Peyer's patch (tissue), 4 donors: ENCODE measurements at regions not wholly inside any gene's neighbourhood (a gene's known extent, or its start where the extent isn't known, plus 50 kb on each side); places are given as distances from the start of the nearest gene placed in this dataset.

Source experiments
- DNase-seq, 3 donors: peaks; one replicate each; pipeline ENCODE4 v3.0.0-alpha.2; 2017 to 2019
- H3K27ac ChIP-seq, 4 donors: fragments of 200-600 bp; sonication (generic); one replicate each; pipeline ENCODE4 v1.5.1; 2016 to 2019
- H3K27me3 ChIP-seq, 2 donors: fragments of 200-600 bp; sonication (generic); one replicate each; pipeline ENCODE4 v1.5.1; 2019
- H3K36me3 ChIP-seq, 3 donors: fragments of 200-600 bp; sonication (generic); one replicate each; pipeline ENCODE4 v1.5.1; 2016 to 2019
- H3K4me1 ChIP-seq, 4 donors: fragments of 200-600 bp; sonication (generic); one replicate each; pipeline ENCODE4 v1.5.1; 2016 to 2019
- H3K4me3 ChIP-seq, 4 donors: fragments of 200-600 bp; sonication (generic); 1 replicate in 3 of 4; 2 replicates in 1 of 4; pipeline ENCODE4 v1.5.1; 2016 to 2019; ENCODE audit warnings: mild to moderate bottlenecking in 1 of 4
- H3K9me3 ChIP-seq, 4 donors: fragments of 200-600 bp; sonication (generic); one replicate each; pipeline ENCODE4 v1.5.1; 2016 to 2019; ENCODE audit warnings: mild to moderate bottlenecking in 1 of 4
- CTCF ChIP-seq, 6 experiments: fragments of 450-650 bp in 4 of 6; fragments of 200-600 bp in 2 of 6; sonication (generic) in 1 of 6; IDR thresholded peaks; one replicate each; pipeline ENCODE4 v1.5.1; 2017 to 2019; ENCODE audit warnings: antibody characterized with exemption in 6 of 6, mild to moderate bottlenecking in 3 of 6, moderate library complexity in 1 of 6
- POLR2A ChIP-seq, 2 donors: fragments of 450-650 bp; IDR thresholded peaks; one replicate each; pipeline ENCODE4 v1.5.1; 2017; ENCODE audit warnings: antibody characterized with exemption in 2 of 2, mild to moderate bottlenecking in 2 of 2, moderate library complexity in 2 of 2

GRCh38 chr6:103154779-103155572 is 1704.7 kb downstream of the HACE1 start:
- Histone ChIP-seq H3K9me3 (no peaks in the 10 kb centered on the region), H3K27ac (no peak overlapping the region), H3K27me3 (no peaks in the 10 kb centered on the region), H3K36me3 (no peaks in the 10 kb centered on the region), H3K4me3 (no peak overlapping the region), H3K4me1 (no peaks in the 10 kb centered on the region)
- no peak for DNase-seq
- TF ChIP-seq POLR2A (IDR thresholded peaks at IDR 0.05) (no peak), CTCF (IDR thresholded peaks at IDR 0.05) (no peak)

- Histone ChIP-seq H3K27me3 (no peaks in the 10 kb centered on the region), H3K4me3 (no peak overlapping the region), H3K4me1 (no peaks in the 10 kb centered on the region), H3K36me3 (no peaks in the 10 kb centered on the region), H3K9me3 (no peaks in the 10 kb centered on the region), H3K27ac (no peak overlapping the region)
- no peak for DNase-seq
- TF ChIP-seq POLR2A (IDR thresholded peaks at IDR 0.05) (no peak), CTCF (IDR thresholded peaks at IDR 0.05) (no peak)
Observed at GRCh38 chr6:103153016-103153415, 1706.7 kb downstream of the HACE1 start.

- no peak for DNase-seq
- no peaks in the 10 kb centered on the region for H3K27me3 ChIP-seq
- no peak overlapping the region for H3K4me3 ChIP-seq
- no peak overlapping the region for H3K27ac ChIP-seq
- no peaks in the 10 kb centered on the region for H3K36me3 ChIP-seq
- TF ChIP-seq CTCF (IDR thresholded peaks at IDR 0.05) (no peak), POLR2A (IDR thresholded peaks at IDR 0.05) (no peak)
- H3K9me3 ChIP-seq, result no peaks in the 10 kb centered on the region
- H3K4me1 ChIP-seq, result no peaks in the 10 kb centered on the region
Observed at GRCh38 chr6:103142902-103143301, 1716.8 kb downstream of the HACE1 start.

GRCh38 chr6:103140308-103141027 is 1719.3 kb downstream of the HACE1 start:
- DNase-seq, result no peak
- Histone ChIP-seq H3K4me1 (no peaks in the 10 kb centered on the region), H3K4me3 (no peak overlapping the region), H3K9me3 (no peaks in the 10 kb centered on the region), H3K27ac (no peak overlapping the region), H3K36me3 (no peaks in the 10 kb centered on the region), H3K27me3 (no peaks in the 10 kb centered on the region)
- TF ChIP-seq POLR2A (IDR thresholded peaks at IDR 0.05) (no peak), CTCF (IDR thresholded peaks at IDR 0.05) (no peak)

- no peak overlapping the region for H3K4me3 ChIP-seq
- no peak for TF ChIP-seq POLR2A (IDR thresholded peaks at IDR 0.05)
- TF ChIP-seq CTCF (IDR thresholded peaks at IDR 0.05), result no peak
Observed at GRCh38 chr6:103139377-103139776, 1720.3 kb downstream of the HACE1 start.

More at GRCh38 chr6:103139377-103139776, 1720.3 kb downstream of the HACE1 start:
- Histone ChIP-seq H3K36me3 (no peaks in the 10 kb centered on the region), H3K9me3 (no peaks in the 10 kb centered on the region), H3K4me1 (no peaks in the 10 kb centered on the region), H3K27me3 (no peaks in the 10 kb centered on the region), H3K27ac (no peak overlapping the region)
- no peak for DNase-seq
